ENCODE measurements at regions not wholly inside any gene's neighbourhood (a gene's known extent, or its start where the extent isn't known, plus 50 kb on each side); places are given as distances from the start of the nearest gene placed in this dataset.

- no peaks in the 10 kb centered on the region for H3K9me3 ChIP-seq
- WGBS, 2 donors, result 59 to 61% methylated on average over 5 of the region's 5 CpGs
- H3K27me3 ChIP-seq, result no peaks in the 10 kb centered on the region
- no peak overlapping the region for H3K27ac ChIP-seq
- intact Hi-C loops (cut with DNase I), result no loop called here
- no peak overlapping the region for H3K4me3 ChIP-seq
- no peaks in the 10 kb centered on the region for H3K4me1 ChIP-seq
- no peaks in the 10 kb centered on the region for H3K36me3 ChIP-seq
- TF ChIP-seq CTCF (IDR thresholded peaks at IDR 0.05), result no peak
- no peak for DNase-seq
- ATAC-seq, result no peak
Measured at GRCh38 chrX:93932471-93933220, 258.6 kb downstream of the FAM133A start.

- Histone ChIP-seq H3K36me3 (no peaks in the 10 kb centered on the region), H3K27me3 (no peaks in the 10 kb centered on the region), H3K4me3 (no peak overlapping the region), H3K27ac (no peak overlapping the region), H3K4me1 (no peaks in the 10 kb centered on the region), H3K9me3 (peaks cover 0 to 24% (median 0%) of the 10 kb centered on the region in 11 donors)
- TF ChIP-seq CTCF (IDR thresholded peaks at IDR 0.05), result no peak
- DNase-seq (no peak), ATAC-seq (no peak)
- intact Hi-C loops (cut with DNase I), result no loop called here
Measured at GRCh38 chrX:93977641-93978040, 303.6 kb downstream of the FAM133A start.

GRCh38 chrX:93985344-93986307 lies 311.6 kb downstream of the FAM133A start:
- no peak for ATAC-seq
- 64 to 70% methylated on average over 2 of the region's 2 CpGs for WGBS, 2 donors
- no peaks in the 10 kb centered on the region for H3K4me1 ChIP-seq

More at GRCh38 chrX:93985344-93986307, 311.6 kb downstream of the FAM133A start:
- DNase-seq, result no peak
- TF ChIP-seq CTCF (IDR thresholded peaks at IDR 0.05), result no peak
- Histone ChIP-seq H3K27me3 (peaks cover 0 to 6% (median 0%) of the 10 kb centered on the region in 7 donors), H3K4me3 (no peak overlapping the region), H3K27ac (no peak overlapping the region), H3K9me3 (peaks cover 0 to 11% (median 0%) of the 10 kb centered on the region in 11 donors), H3K36me3 (no peaks in the 10 kb centered on the region)
- intact Hi-C loops (cut with DNase I), result no loop called here

All from heart right ventricle (tissue), 16 donors.